Parathyroid adenoma (tissue), 2 donors: ENCODE measurements at regions not wholly inside any gene's neighbourhood (a gene's known extent, or its start where the extent isn't known, plus 50 kb on each side); places are given as distances from the start of the nearest gene placed in this dataset.

ENCODE experiments used
- H2AFZ ChIP-seq: fragments of 300-600 bp; sonication (generic); one replicate; pipeline ENCODE4 v1.7.0; 2017; ENCODE audit warnings: antibody characterized with exemption, mild to moderate bottlenecking
- H3K27ac ChIP-seq: fragments of 300-600 bp; sonication (generic); one replicate; pipeline ENCODE4 v1.7.0; 2017
- H3K27me3 ChIP-seq: fragments of 300-600 bp; sonication (generic); one replicate; pipeline ENCODE4 v1.7.0; 2017; ENCODE audit warnings: low read length; ENCODE audit not compliant: control insufficient read depth, insufficient read depth
- H3K36me3 ChIP-seq: fragments of 300-600 bp; sonication (generic); one replicate; pipeline ENCODE4 v1.7.0; 2017; ENCODE audit warnings: low read length; ENCODE audit not compliant: control insufficient read depth, insufficient read depth
- H3K4me1 ChIP-seq: fragments of 300-600 bp; sonication (generic); one replicate; pipeline ENCODE4 v1.7.0; 2017; ENCODE audit warnings: control low read depth
- H3K4me2 ChIP-seq: fragments of 300-600 bp; sonication (generic); one replicate; pipeline ENCODE4 v1.7.0; 2017; ENCODE audit warnings: low read length
- H3K4me3 ChIP-seq: fragments of 300-600 bp; sonication (generic); one replicate; pipeline ENCODE4 v1.7.0; 2017; ENCODE audit warnings: low read depth, low read length
- H3K79me2 ChIP-seq: fragments of 300-600 bp; sonication (generic); one replicate; pipeline ENCODE4 v1.7.0; 2017; ENCODE audit warnings: control low read depth
- H3K9ac ChIP-seq: fragments of 300-600 bp; sonication (generic); one replicate; pipeline ENCODE4 v1.7.0; 2017; ENCODE audit warnings: mild to moderate bottlenecking
- H3K9me3 ChIP-seq: fragments of 300-600 bp; sonication (generic); one replicate; pipeline ENCODE4 v1.7.0; 2017; ENCODE audit warnings: low read length; ENCODE audit not compliant: control insufficient read depth
- CTCF ChIP-seq: fragments of 300-600 bp; sonication (generic); IDR thresholded peaks from one replicate; pipeline ENCODE4 v1.7.0; 2017; ENCODE audit warnings: antibody characterized with exemption, mild to moderate bottlenecking
- donor health status: primary hyperparathyroidism.

- H3K27me3 ChIP-seq, result no peaks in the 10 kb centered on the region
- no peaks in the 10 kb centered on the region for H3K4me1 ChIP-seq
- H3K9me3 ChIP-seq, result no peaks in the 10 kb centered on the region
- no peak overlapping the region for H2AFZ ChIP-seq
- H3K9ac ChIP-seq, result no peak overlapping the region
- H3K79me2 ChIP-seq, result no peaks in the 10 kb centered on the region
- no peaks in the 10 kb centered on the region for H3K36me3 ChIP-seq
- H3K27ac ChIP-seq, result no peak overlapping the region
- TF ChIP-seq CTCF, result no peak
- H3K4me3 ChIP-seq, result no peak overlapping the region
- H3K4me2 ChIP-seq, result no peak overlapping the region
Measured at GRCh38 chr2:228377533-228377932, 196.0 kb upstream of the SPHKAP start.

GRCh38 chr2:228374741-228375140, 193.3 kb upstream of the SPHKAP start:
- Histone ChIP-seq H3K4me2 (no peak overlapping the region), H3K79me2 (no peaks in the 10 kb centered on the region), H2AFZ (no peak overlapping the region), H3K27me3 (no peaks in the 10 kb centered on the region), H3K4me3 (no peak overlapping the region), H3K27ac (no peak overlapping the region), H3K36me3 (no peaks in the 10 kb centered on the region), H3K9me3 (no peaks in the 10 kb centered on the region), H3K4me1 (no peaks in the 10 kb centered on the region), H3K9ac (no peak overlapping the region)
- TF ChIP-seq CTCF, result no peak

GRCh38 chr2:228373191-228373590, 191.7 kb upstream of the SPHKAP start:
- H3K4me1 ChIP-seq, result no peaks in the 10 kb centered on the region
- no peak overlapping the region for H3K4me2 ChIP-seq
- H3K4me3 ChIP-seq, result no peak overlapping the region
- H3K9ac ChIP-seq, result no peak overlapping the region
- H3K27me3 ChIP-seq, result no peaks in the 10 kb centered on the region
- TF ChIP-seq CTCF, result no peak
- H3K79me2 ChIP-seq, result no peaks in the 10 kb centered on the region
- H3K27ac ChIP-seq, result no peak overlapping the region
- no peaks in the 10 kb centered on the region for H3K9me3 ChIP-seq
- no peak overlapping the region for H2AFZ ChIP-seq
- no peaks in the 10 kb centered on the region for H3K36me3 ChIP-seq

GRCh38 chr2:228372212-228372611, 190.7 kb upstream of the SPHKAP start:
- Histone ChIP-seq H3K9ac (no peak overlapping the region), H3K27ac (no peak overlapping the region), H3K4me1 (no peaks in the 10 kb centered on the region), H3K79me2 (no peaks in the 10 kb centered on the region), H3K4me2 (no peak overlapping the region), H3K27me3 (no peaks in the 10 kb centered on the region), H3K36me3 (no peaks in the 10 kb centered on the region), H2AFZ (no peak overlapping the region), H3K9me3 (no peaks in the 10 kb centered on the region), H3K4me3 (no peak overlapping the region)
- no peak for TF ChIP-seq CTCF

GRCh38 chr2:228369400-228370031, 188.0 kb upstream of the SPHKAP start:
- H3K4me3 ChIP-seq, result no peak overlapping the region
- H3K9ac ChIP-seq, result no peak overlapping the region
- no peaks in the 10 kb centered on the region for H3K4me1 ChIP-seq
- no peak overlapping the region for H3K27ac ChIP-seq
- H3K9me3 ChIP-seq, result no peaks in the 10 kb centered on the region
- no peak overlapping the region for H3K4me2 ChIP-seq
- H3K27me3 ChIP-seq, result no peaks in the 10 kb centered on the region
- no peaks in the 10 kb centered on the region for H3K79me2 ChIP-seq
- no peak for TF ChIP-seq CTCF
- no peak overlapping the region for H2AFZ ChIP-seq
- H3K36me3 ChIP-seq, result no peaks in the 10 kb centered on the region
